Anterior cingulate cortex (tissue), 58 donors: ENCODE measurements at regions not wholly inside any gene's neighbourhood (a gene's known extent, or its start where the extent isn't known, plus 50 kb on each side); places are given as distances from the start of the nearest gene placed in this dataset.

Experiments used
- DNase-seq, 58 donors: peaks; one replicate each; lab custom pipeline; 2025; lab: John Stamatoyannopoulos, UW

DNA sequence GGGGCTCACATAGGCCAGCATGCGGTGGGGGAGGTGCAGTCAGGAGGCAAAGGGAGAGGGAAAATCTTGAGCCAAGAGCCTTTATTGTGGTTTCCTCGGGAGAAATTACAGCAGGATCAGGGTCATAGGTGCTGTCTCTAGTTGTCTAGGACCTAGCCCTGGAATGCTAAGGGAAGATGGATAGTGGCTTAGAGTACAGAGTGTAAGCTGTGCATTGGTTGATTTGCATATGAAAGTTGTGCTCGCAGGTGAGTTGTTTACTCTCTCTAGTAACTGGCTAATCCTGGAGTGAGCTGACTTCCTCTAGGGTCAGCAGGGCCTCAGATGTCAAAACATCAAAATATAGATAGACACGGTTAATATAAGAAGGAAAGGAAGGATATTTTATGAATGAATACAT lies 877.7 kb downstream of the TLE4 start:
- no peak for DNase-seq

DNA sequence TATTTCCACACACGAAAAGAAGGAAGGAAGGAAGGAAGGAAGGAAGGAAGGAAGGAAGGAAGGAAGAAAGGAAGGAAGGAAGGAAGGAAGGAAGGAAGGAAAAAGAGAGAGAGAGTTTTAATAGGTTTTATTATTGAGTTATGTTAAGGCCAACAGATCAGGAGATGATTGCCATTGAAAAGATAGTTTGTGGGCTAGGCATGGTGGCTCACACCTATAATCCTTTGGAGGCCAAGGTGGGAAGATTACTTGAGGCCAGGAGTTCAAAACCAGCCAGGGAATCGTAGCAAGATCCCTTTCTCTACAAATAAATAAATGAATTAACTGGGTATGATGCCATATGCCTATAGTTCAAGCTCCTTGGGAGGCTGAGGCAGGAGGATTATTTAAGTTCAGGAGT lies 877.2 kb downstream of the TLE4 start:
- DNase-seq = no peak

DNA sequence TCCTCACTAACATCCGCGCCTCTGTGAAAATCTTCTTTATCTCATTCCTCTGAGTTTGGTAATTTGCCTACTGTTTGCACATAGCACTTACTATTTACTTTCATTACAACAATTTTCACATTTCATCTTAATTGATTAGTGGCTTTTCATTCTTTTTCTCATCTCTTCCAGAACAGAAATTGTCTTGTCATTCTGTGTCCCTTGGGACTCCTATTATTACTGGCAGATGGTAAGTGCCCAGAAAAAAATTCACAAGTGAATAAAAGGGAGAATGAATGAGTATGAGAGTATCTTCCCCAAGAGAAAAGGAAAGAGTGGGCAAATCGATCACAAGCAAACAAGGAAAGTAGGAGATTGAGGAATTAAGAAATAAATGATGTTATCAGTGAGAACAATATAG lies 876.1 kb downstream of the TLE4 start:
- no peak for DNase-seq

DNA sequence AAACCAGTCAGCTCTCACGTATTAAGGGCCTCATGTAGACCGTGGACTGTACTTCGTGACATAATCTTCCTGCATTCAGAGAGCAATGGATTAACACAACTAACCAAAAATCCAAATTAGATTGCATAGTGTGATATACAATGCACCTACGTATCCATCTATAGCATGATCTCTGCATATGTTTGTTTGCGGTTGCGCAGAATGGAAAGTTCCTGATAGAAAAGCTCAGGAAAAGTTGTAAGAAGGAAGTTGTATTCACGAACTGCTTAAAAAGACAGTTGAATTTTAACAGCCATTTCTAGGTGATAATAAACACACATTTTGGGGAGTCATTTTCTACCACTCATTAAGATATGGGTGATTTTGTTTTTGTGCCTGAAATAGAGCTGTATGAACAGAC lies 869.0 kb downstream of the TLE4 start:
- DNase-seq = no peak

DNA sequence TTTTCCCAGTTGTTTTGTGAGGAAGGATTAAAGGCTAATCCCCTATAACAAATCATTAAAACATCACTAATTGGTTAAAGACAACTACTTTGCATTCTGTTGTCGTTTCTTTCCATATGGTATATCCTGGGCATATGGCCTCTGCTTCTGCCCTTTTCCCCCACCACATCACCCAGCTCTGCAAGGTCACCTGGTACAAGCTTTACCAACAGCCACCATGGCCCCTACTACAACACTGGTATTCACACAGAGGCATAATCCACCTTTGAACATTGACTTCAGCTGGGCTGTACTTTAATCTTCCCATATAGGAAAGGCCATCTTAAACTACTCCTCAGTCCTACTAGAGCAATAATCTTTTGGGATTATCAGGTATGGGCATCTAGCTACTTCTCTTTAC lies 866.1 kb downstream of the TLE4 start:
- DNase-seq = no peak

DNA sequence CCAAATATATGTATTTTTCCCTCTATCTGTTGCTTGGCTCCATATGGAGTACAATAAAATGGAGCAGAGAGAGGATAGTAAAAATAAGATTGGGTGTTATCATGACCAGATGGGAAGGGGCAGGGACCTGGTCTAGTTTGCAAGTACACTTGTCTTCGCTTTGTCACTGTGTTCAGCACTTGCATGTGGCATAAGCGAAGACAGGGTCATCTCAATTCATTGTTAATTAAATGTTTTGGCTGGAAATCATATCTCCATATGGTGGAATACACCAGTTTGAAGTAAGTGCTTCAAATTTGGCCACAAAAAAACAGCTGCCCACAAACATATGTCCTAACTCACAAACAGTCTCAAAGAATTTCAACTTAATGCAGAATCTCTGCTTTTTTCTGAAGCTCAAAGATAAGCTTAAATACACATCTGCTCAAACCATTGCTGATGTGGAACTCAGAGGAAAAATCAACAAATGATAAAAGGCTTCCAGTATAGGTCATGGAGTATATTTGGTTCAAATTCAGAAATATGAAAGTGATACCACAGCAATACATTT lies 865.4 kb downstream of the TLE4 start:
- no peak for DNase-seq

DNA sequence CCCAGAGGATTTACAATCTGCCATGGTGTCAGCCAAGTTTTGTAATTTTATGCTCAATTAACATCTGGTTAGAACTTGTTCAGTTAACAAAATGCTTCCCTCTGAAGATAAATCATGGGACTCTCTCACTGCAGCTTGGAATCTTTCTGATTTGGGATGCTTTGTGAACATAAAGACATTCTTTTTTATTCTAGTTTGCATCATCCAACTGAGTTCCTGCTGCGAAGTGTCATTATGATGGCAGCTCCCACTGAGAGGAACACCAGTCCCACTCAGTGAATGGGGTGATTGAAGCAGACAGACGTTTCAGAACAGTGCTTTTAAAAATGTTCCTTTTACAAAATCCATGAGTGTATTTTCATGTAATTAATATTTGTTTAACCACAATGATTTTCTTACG lies 863.8 kb downstream of the TLE4 start:
- DNase-seq = no peak

DNA sequence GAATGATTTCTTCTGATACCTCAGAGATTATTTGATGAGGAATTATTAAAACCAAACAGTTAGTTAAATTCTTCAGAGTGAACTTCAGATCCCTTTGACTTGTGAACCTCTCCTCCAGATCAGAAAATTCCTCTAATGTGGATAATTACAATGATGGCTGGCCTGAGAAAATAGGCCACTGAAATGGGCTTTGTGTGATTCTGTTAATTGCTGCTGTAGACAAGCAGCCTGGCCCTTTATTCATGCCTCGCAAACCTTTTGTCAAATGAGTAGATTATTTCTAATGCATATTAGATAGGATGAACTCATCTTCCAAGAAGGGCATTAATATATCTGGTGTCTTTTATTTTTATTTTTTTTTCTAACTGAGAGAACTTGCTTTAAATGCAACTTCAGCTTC lies 855.2 kb downstream of the TLE4 start:
- DNase-seq = no peak

DNA sequence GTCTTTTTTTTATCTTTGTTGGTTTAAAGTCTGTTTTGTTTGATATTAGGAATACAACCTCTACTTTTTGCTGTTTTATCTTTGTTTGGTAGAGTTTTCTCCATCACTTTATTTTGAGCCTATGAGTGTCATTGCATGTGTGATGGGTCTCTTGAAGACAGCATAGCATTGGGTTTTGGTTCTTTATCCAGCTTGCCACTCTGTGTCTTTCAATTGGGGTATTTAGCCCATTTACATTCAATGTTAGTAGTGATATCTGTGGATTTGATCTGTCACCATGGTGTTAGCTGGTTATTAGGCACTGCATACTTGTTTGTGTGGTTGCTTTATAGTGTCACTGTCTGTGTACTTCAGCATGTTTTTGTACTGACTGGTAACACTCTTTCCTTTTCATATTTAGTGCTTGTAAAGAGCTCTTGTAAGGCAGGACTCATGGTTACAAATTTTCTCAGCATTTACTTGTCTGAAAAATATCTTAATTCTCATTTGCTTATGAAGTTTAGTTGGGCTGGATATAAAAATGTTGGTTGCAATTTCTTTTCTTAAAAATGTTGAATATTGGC lies 845.5 kb downstream of the TLE4 start:
- DNase-seq = no peak

DNA sequence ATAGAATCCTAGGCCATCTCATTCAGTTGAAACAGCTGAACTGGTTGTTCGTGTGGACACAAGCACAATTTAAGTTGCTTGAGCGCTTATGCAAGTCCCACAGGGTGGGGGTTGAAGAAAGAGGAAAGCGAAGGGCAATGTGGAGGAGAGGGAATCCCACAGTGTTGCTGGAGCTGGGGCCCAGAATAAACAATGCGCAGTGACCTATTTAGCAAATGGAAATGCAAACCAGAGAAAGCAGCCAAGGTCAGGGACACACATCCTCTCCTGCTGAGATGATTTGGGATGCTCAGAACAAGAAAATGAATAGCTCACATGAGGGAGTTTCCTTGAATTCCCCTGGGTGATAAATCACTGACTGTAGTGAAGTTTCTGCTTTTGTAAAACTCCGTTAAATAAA lies 838.3 kb downstream of the TLE4 start:
- peak in 38 of 58 donors; percentile 0 to 78 (median 22) for DNase-seq

DNA sequence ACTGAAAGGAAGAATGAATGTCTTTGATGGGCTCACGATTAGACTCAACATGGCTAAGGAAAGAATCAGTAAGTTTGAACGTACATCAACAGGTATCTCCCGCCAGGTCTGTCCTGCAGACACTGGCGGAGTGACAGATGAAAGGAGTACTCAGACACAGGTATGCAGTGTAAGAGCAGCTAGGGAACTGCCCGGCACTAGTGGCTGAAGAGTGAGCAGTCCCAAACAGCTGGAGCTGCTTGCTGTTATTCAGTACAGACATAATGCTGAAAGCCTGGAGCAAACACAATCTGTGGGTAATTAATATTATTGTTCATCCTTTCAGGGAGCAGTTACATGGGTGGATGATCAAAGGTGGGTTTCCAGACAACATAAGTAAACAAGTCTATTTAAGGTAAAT lies 835.5 kb downstream of the TLE4 start:
- DNase-seq = no peak

DNA sequence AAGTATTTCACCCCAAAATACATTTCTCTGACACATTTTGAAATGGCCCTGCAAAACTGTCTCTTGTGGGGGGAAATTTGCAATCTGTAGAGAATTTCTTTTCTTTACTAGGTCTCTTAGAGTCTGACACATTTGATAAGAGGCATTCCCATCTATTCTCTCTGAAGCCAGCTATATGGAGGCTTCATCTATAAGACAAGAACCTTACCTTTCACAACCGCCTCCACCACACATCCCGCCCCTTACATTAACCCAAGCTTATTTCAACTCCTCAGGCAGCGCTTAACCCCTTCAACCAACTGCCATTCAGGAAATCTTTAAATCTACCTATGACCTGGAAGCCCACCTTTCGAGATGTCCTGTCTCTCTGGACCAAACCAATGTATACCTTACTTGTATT lies 829.5 kb downstream of the TLE4 start:
- DNase-seq = no peak

DNA sequence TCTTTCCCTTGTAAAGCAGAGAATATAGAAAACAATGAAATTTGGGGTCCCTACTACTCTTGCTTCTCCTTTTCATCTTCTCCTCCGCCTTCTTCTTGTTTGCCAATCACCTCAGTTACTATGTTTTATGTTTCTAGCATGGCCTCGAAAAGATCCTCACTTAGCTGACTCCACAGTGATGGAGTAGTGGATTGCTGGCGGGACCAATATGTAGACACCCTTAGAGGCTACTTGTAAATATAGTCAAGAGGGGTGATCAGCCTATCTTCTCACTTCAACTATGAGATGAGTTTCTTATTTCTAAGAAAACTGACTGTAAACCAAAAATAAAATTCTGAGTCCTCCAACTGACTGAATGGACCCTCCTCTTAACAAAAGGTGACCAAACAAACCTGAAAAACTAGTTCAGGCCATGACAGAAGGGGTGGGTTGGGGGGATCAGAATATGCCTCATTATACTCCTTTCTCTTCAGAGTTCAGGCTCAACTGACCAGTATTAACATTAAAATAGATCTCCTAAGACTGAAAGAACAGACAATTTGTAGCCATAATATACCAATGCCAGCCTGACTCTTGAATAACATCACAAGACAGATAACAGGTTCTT lies 829.0 kb downstream of the TLE4 start:
- no peak for DNase-seq

DNA sequence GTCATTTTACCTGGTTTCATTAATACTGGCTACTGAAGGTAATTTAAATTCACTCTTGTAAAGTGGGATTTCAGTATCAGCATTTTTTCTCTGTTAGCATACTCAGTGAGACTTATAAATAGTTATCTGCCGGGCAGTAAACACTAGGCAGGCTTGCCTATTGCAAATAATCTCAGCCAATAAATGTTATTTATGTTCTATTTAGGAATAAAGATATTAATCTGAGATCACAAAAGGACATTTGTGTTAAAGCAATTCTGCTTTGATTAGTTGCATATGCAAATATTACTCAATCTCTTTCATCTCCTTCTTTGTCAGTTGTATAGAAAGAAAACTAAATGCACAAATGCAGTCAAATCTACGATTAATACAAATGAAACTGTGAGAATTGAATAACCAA lies 827.8 kb downstream of the TLE4 start:
- no peak for DNase-seq

DNA sequence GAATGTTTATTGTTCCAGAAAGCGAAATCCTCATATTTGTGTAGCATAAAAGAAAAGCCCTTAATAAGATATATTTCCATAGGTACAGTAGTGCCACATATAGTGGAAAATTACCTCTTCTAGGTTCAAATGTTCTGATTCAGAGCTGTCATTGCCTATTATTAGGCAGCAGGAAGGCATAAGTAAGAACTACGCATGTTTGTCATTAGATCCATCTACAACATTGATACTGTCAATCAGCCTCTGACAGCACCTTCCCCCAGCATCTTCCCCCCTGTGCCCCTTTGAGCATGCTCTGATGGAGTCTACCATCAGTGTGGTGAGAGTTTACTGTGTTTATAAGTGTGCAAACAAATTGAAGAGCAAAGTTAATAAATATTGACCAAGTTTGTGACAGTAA lies 816.1 kb downstream of the TLE4 start:
- DNase-seq = no peak

DNA sequence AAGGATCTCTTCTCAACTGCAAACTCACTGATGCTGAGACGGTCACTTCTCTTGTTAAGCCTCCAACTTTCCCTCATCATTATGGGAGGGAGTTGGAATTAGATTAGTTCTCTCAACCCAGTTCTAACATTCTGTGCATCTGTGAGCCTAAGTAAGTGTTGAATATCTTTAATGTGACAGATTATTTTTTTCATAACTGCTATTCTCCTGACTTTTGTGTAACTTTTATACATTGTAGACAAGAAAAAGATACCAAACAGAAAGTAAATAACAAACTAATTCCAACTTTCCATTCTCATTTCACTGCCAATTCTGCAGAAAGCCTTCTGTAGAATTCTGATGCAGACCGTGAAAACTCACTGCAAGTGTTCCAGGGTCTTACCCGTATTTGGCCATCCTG lies 813.5 kb downstream of the TLE4 start:
- no peak for DNase-seq

DNA sequence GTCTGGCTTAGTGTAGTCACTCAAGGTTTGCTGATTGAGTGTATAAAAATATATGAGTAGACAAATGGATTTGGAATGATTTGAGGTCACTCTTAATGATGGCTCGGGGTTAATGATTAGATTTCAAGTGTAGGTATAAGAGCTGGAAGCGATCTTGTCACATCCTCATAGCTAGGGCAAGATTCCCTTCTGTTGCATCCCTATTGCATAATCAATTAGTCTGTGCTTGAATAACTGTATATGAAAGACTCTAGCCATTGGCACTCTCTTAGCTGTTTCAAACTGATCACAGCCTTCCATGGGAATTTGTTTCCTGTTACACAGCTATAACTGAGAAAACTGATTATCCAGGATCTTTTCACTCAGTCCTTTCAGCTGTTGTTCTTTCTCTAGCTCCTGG lies 811.6 kb downstream of the TLE4 start:
- no peak for DNase-seq

DNA sequence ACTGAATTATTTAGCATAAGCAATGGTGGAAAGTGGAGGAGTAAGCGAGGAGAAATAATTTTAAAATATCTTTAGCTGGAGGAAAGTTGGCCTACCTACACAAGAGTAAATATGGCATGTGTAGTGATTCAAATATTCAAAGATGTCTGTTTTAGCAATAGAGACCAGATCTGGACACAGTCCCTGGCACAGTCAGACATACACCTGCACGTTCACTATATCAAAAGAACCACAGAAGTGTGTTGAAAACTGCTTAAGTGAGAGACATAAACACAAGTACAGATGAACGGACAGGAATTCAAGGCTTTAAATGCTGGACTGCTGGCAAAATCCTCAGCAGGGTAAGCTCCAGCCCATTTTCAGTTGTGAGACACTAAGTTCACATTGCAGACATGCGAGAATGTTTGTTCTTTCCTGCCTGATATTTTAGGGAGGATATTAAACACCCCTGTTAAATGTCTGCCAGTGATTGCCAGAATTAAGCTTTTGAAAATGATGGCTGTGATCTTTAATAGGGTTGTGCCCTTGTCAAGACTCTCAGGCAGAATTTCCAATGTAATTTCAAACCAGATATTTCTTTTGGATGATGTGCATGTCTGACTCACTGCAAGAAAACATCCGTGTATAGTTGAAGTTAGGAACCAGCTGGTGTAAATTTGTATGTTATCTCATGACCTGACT lies 810.6 kb downstream of the TLE4 start:
- peak in 1 of 58 donors; percentile 9 for DNase-seq

DNA sequence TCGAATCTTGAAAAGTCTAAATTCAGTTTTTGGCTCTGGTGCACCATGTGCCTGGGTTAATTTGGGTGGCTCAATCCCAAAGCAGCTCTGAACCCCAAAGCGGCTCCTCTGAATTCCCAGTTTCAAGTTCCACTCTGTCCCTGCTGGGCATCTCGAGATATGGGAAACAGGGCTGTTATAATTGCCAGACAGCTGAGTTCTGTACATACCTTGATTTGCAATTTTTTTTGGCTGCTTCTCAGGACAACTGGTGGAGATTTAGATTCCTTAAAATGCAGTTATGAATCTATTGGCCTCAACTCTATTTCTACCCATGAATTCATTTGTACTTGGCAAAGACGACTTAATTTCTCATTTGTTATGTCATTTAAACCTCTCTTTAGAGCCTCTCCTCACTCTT lies 808.5 kb downstream of the TLE4 start:
- DNase-seq = no peak

DNA sequence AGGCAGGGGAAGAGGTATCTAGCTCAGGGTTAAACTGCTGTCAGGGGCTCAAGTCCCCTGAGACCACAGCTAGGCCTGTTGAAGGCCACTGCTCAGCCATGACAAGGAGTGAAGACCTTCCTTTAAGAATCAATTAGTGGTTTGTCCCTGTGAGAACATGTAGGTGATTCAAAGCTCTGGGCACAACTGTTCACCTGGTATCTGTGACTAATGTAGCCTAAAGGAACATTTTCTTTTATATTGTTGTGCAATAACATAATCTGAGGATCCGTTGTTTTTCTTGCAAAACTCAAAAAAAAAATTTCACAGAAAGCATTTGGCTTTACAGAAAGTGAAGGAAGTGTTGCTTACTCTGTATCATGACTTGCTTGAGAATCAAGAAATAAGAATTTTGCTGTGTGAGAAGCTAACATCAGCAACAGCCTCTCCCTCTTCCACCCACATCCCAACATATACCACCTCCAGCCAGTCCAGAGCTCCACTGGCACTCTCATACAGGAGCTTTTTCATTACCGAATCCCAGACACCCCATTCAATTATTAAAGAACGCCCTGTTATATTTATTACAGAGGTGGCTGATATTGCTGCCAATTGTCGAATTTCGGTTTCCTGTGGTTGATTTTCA lies 807.0 kb downstream of the TLE4 start:
- no peak for DNase-seq

DNA sequence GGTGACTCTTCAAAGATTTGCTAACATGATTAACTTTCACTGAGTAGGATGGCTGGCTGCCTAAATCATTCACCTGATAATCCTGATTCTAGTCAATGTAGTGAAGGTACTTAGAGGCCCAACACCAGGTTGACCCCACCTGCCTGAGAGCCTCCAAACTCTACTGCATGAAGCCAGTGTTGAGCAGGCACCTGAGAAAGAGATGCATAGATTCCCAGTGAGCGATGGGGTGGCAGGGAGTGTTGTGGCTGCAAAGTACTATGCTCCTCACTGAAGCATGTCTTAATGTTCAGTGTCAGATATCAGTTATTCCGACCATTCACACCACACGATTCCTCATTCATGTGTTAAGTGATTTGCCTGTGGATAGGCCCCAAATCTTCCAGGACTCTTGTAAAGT lies 804.4 kb downstream of the TLE4 start:
- no peak for DNase-seq

DNA sequence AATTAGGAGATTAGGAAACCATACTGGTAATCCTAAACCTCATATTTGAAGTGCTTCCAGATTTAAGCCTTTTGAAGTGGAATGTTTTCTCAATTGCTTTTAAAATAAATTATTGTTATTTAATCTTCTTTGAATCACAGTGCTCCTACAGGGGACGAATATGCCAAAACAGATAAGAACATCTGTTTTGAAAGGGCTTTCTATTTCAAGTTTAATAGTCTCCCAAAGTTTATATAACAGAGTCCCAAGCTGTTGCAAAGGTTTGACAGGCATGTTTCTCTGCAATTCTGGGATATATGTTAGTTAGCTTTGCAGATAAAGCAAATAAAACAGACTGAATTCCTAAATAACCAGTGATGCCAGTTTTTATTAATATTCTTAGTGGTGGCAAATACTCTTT lies 803.7 kb downstream of the TLE4 start:
- DNase-seq = no peak
